ENCODE measurements at regions not wholly inside any gene's neighbourhood (a gene's known extent, or its start where the extent isn't known, plus 50 kb on each side); places are given as distances from the start of the nearest gene placed in this dataset.
A peak's percentile ranks its signal among the peaks of the same experiment; 100 is the strongest.

DNA sequence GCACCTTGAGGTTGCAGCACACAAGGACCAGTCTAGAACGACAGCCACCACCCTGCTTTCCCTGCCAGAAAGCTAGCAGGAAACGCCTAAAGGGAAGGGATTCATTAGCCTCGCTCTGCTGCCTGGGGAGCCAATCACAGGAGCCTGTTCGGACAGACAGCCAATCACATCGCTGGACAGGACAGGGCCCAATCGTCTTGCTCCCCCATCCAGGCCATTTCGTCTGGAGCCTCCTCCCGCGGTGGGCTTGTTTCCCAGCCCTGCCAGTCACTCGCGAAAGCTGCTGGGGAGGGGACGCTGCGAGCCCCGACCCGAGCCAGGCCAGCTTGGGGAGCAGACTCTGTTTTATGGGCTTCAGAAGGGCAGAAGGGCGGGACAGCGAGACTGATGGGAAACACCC lies 79.8 kb upstream of the NCAM1 start (continued):
- TF ChIP-seq, protein P1, sequence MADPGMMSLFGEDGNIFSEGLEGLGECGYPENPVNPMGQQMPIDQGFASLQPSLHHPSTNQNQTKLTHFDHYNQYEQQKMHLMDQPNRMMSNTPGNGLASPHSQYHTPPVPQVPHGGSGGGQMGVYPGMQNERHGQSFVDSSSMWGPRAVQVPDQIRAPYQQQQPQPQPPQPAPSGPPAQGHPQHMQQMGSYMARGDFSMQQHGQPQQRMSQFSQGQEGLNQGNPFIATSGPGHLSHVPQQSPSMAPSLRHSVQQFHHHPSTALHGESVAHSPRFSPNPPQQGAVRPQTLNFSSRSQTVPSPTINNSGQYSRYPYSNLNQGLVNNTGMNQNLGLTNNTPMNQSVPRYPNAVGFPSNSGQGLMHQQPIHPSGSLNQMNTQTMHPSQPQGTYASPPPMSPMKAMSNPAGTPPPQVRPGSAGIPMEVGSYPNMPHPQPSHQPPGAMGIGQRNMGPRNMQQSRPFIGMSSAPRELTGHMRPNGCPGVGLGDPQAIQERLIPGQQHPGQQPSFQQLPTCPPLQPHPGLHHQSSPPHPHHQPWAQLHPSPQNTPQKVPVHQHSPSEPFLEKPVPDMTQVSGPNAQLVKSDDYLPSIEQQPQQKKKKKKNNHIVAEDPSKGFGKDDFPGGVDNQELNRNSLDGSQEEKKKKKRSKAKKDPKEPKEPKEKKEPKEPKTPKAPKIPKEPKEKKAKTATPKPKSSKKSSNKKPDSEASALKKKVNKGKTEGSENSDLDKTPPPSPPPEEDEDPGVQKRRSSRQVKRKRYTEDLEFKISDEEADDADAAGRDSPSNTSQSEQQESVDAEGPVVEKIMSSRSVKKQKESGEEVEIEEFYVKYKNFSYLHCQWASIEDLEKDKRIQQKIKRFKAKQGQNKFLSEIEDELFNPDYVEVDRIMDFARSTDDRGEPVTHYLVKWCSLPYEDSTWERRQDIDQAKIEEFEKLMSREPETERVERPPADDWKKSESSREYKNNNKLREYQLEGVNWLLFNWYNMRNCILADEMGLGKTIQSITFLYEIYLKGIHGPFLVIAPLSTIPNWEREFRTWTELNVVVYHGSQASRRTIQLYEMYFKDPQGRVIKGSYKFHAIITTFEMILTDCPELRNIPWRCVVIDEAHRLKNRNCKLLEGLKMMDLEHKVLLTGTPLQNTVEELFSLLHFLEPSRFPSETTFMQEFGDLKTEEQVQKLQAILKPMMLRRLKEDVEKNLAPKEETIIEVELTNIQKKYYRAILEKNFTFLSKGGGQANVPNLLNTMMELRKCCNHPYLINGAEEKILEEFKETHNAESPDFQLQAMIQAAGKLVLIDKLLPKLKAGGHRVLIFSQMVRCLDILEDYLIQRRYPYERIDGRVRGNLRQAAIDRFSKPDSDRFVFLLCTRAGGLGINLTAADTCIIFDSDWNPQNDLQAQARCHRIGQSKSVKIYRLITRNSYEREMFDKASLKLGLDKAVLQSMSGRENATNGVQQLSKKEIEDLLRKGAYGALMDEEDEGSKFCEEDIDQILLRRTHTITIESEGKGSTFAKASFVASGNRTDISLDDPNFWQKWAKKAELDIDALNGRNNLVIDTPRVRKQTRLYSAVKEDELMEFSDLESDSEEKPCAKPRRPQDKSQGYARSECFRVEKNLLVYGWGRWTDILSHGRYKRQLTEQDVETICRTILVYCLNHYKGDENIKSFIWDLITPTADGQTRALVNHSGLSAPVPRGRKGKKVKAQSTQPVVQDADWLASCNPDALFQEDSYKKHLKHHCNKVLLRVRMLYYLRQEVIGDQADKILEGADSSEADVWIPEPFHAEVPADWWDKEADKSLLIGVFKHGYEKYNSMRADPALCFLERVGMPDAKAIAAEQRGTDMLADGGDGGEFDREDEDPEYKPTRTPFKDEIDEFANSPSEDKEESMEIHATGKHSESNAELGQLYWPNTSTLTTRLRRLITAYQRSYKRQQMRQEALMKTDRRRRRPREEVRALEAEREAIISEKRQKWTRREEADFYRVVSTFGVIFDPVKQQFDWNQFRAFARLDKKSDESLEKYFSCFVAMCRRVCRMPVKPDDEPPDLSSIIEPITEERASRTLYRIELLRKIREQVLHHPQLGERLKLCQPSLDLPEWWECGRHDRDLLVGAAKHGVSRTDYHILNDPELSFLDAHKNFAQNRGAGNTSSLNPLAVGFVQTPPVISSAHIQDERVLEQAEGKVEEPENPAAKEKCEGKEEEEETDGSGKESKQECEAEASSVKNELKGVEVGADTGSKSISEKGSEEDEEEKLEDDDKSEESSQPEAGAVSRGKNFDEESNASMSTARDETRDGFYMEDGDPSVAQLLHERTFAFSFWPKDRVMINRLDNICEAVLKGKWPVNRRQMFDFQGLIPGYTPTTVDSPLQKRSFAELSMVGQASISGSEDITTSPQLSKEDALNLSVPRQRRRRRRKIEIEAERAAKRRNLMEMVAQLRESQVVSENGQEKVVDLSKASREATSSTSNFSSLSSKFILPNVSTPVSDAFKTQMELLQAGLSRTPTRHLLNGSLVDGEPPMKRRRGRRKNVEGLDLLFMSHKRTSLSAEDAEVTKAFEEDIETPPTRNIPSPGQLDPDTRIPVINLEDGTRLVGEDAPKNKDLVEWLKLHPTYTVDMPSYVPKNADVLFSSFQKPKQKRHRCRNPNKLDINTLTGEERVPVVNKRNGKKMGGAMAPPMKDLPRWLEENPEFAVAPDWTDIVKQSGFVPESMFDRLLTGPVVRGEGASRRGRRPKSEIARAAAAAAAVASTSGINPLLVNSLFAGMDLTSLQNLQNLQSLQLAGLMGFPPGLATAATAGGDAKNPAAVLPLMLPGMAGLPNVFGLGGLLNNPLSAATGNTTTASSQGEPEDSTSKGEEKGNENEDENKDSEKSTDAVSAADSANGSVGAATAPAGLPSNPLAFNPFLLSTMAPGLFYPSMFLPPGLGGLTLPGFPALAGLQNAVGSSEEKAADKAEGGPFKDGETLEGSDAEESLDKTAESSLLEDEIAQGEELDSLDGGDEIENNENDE (IDR thresholded peaks at IDR 0.05; ENCODE audit: insufficient replicate concordance, low read length): no peak
- TF ChIP-seq KDM4A (IDR thresholded peaks at IDR 0.05; ENCODE audit: low read depth, low read length, severe bottlenecking) (peak; percentile 44), FOSL1 (IDR thresholded peaks at IDR 0.05; ENCODE audit: insufficient read depth, low read depth, low read length) (no peak)

Measured in H1 (cell line).